ENCODE measurements at regions not wholly inside any gene's neighbourhood (a gene's known extent, or its start where the extent isn't known, plus 50 kb on each side); places are given as distances from the start of the nearest gene placed in this dataset.

- TF ChIP-seq YY1 (IDR thresholded peaks at IDR 0.05; ENCODE audit: low read depth, low read length) (no peak), EP300 (IDR thresholded peaks at IDR 0.05; ENCODE audit: borderline replicate concordance in 1 of 2, low read depth in 2 of 2, low read length in 2 of 2) (no peak), EZH2 (IDR thresholded peaks at IDR 0.05; ENCODE audit: low read depth, low read length, severe bottlenecking) (no peak), SRF (IDR thresholded peaks at IDR 0.05; ENCODE audit: low read depth, low read length) (no peak), SP4 (IDR thresholded peaks at IDR 0.05; ENCODE audit: low read length) (no peak), SIX5 (IDR thresholded peaks at IDR 0.05; ENCODE audit: low read depth, low read length) (no peak), GTF2F1 (IDR thresholded peaks at IDR 0.05; ENCODE audit: borderline replicate concordance, low read depth, low read length) (no peak), POLR2AphosphoS5 (IDR thresholded peaks at IDR 0.05; ENCODE audit: low read depth, low read length) (no peak), HDAC6 (IDR thresholded peaks at IDR 0.05; ENCODE audit: low read depth, low read length) (no peak), RAD21 (IDR thresholded peaks at IDR 0.05 in 1 of 2, conservative IDR thresholded peaks at IDR 0.05 in 1 of 2; ENCODE audit: low read depth in 2 of 2, low read length in 2 of 2) (no peak), SUZ12 (IDR thresholded peaks at IDR 0.05; ENCODE audit: low read length) (no peak), TAF7 (optimal IDR thresholded peaks at IDR 0.05; ENCODE audit: borderline replicate concordance, low read depth, low read length) (no peak)
- TF ChIP-seq, protein P1, sequence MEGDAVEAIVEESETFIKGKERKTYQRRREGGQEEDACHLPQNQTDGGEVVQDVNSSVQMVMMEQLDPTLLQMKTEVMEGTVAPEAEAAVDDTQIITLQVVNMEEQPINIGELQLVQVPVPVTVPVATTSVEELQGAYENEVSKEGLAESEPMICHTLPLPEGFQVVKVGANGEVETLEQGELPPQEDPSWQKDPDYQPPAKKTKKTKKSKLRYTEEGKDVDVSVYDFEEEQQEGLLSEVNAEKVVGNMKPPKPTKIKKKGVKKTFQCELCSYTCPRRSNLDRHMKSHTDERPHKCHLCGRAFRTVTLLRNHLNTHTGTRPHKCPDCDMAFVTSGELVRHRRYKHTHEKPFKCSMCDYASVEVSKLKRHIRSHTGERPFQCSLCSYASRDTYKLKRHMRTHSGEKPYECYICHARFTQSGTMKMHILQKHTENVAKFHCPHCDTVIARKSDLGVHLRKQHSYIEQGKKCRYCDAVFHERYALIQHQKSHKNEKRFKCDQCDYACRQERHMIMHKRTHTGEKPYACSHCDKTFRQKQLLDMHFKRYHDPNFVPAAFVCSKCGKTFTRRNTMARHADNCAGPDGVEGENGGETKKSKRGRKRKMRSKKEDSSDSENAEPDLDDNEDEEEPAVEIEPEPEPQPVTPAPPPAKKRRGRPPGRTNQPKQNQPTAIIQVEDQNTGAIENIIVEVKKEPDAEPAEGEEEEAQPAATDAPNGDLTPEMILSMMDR (IDR thresholded peaks at IDR 0.05; ENCODE audit: control extremely low read depth in 1 of 3, insufficient read depth in 1 of 3, low read depth in 1 of 3, low read length in 3 of 3), result no peak
These were observed 186.7 kb upstream of the GALNTL6 start for GRCh38 chr4:171626554-171626953.
